ENCODE measurements at regions not wholly inside any gene's neighbourhood (a gene's known extent, or its start where the extent isn't known, plus 50 kb on each side); places are given as distances from the start of the nearest gene placed in this dataset.
"Not testable (repeated sequence)": the region's sequence is repeated elsewhere in the genome, so short reads cannot be mapped to it uniquely, and the experiment has no call there.

GRCh38 chr4:125262502-125262901, 52.3 kb upstream of the FAT4 start:
- no peak for DNase-seq

- no peak for DNase-seq
These were observed 52.7 kb upstream of the FAT4 start for GRCh38 chr4:125262079-125262478.

- no peak for DNase-seq
These were observed 60.6 kb upstream of the FAT4 start for GRCh38 chr4:125254106-125254505.

- no peak for DNase-seq
These were observed 69.8 kb upstream of the FAT4 start for GRCh38 chr4:125244848-125245450.

GRCh38 chr4:125243789-125244397, 70.9 kb upstream of the FAT4 start:
- DNase-seq = no peak

GRCh38 chr4:125235971-125236370, 78.8 kb upstream of the FAT4 start:
- no peak for DNase-seq

- no peak for DNase-seq
These were observed 83.1 kb upstream of the FAT4 start for GRCh38 chr4:125231661-125232060.

GRCh38 chr4:125229596-125230058, 85.1 kb upstream of the FAT4 start:
- no peak for DNase-seq

GRCh38 chr4:125225806-125226205, 88.9 kb upstream of the FAT4 start:
- DNase-seq = no peak

- DNase-seq = no peak
These were observed 114.2 kb upstream of the FAT4 start for GRCh38 chr4:125200556-125200955.

GRCh38 chr4:125198916-125199315, 115.8 kb upstream of the FAT4 start:
- no peak for DNase-seq

- not testable (repeated sequence) for DNase-seq
These were observed 122.8 kb upstream of the FAT4 start for GRCh38 chr4:125191874-125192459.

GRCh38 chr4:125191232-125191631, 123.5 kb upstream of the FAT4 start:
- DNase-seq = no peak

- no peak for DNase-seq
These were observed 127.3 kb upstream of the FAT4 start for GRCh38 chr4:125187226-125188176.

- DNase-seq = no peak
These were observed 130.6 kb upstream of the FAT4 start for GRCh38 chr4:125184116-125184515.

GRCh38 chr4:125181804-125182203, 133.0 kb upstream of the FAT4 start:
- no peak for DNase-seq

- DNase-seq = no peak
These were observed 135.0 kb upstream of the FAT4 start for GRCh38 chr4:125179727-125180126.

GRCh38 chr4:125169192-125169591, 145.6 kb upstream of the FAT4 start:
- DNase-seq = no peak

- no peak for DNase-seq
These were observed 146.2 kb upstream of the FAT4 start for GRCh38 chr4:125168531-125168930.

GRCh38 chr4:125166012-125166411, 148.7 kb upstream of the FAT4 start:
- DNase-seq = not testable (repeated sequence)

- DNase-seq = no peak
These were observed 155.8 kb upstream of the FAT4 start for GRCh38 chr4:125159001-125159400.

GRCh38 chr4:125155251-125155650, 159.5 kb upstream of the FAT4 start:
- no peak for DNase-seq

- DNase-seq = no peak
These were observed 173.7 kb upstream of the FAT4 start for GRCh38 chr4:125140966-125141495.
